ENCODE measurements at regions not wholly inside any gene's neighbourhood (a gene's known extent, or its start where the extent isn't known, plus 50 kb on each side); places are given as distances from the start of the nearest gene placed in this dataset.
"Not testable (repeated sequence)": the region's sequence is repeated elsewhere in the genome, so short reads cannot be mapped to it uniquely, and the experiment has no call there.

GRCh38 chr15:79756365-79756764, 140.4 kb downstream of the MTHFS start:
- no peak for DNase-seq (ENCODE audit: low spot score)

DNA sequence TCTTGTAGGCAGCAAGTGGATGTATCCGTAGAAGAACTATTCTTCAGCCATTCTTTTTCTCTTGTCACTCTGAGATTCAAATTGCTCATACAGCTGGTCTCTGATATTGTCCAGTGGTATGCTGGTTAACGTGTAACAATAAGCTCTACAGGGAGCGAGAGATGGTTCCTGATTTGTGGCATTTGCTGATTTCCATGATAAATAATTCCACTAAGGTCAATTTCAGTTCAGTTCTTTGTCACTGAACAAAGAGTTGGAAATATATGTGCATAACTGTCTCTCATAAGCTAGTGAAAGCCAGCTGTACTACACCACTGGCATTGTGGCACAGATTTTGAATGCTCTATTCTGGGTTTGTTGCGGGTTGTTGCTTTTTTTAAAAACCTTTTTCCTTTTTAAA, 131.7 kb downstream of the MTHFS start:
- no peak for DNase-seq (ENCODE audit: low spot score)

DNA sequence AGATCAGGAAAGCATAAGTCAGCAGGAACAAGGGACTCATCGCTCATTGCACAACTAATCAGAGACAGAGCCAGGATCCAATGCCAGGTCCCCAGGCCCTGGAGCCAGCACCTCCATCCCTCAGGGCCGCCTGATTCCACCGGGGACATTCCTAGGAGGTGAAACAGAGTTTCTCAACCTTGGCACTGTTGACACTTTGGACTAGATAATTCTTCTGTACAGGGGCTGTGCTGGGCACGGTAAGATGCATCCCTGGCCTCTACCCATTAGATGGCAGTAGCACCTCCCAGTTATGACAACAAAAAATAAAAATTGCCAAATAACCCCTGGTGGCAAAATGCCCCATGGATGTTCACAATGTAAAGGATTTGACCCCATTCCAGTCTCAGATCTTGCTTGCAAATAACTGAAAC, 127.7 kb downstream of the MTHFS start:
- no peak for DNase-seq (ENCODE audit: low spot score)

DNA sequence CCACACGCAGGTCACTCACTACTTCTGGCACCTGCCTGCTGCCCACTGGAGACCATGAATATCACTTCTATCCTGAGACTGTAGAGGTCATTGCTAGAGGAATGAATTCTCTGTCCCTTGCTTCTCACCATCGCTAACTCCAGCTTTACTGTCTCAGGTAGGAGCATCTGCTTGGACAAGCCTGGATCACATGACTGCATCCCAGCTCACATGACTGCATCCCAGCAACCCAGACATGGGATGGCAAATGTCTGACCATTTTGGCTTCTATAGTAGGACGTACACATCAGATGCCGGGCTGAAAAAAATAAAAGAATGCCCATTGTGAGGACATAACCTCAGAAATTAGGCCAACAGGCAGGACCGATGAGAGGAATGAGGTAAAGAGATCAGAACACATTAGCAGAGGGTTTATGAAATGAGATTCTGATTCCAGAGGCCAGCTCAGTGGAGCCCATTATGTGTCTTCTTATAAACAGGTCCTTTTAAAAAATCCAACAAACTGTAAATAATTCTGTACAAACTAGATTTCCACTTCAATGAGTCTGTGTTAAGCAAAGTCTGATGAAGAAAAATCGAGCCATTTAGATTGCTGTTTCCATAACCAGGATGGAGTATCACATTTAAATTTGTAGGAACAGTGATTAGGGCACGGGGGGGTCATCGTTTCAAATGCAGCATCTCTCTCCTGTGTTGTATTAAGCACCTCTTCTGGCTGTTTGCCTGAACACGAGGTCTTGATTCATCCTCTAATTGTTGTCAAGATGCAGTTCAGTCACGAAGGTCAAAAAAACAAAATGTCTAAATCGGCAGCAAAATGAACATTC, 126.7 kb downstream of the MTHFS start:
- no peak for DNase-seq (ENCODE audit: low spot score)

DNA sequence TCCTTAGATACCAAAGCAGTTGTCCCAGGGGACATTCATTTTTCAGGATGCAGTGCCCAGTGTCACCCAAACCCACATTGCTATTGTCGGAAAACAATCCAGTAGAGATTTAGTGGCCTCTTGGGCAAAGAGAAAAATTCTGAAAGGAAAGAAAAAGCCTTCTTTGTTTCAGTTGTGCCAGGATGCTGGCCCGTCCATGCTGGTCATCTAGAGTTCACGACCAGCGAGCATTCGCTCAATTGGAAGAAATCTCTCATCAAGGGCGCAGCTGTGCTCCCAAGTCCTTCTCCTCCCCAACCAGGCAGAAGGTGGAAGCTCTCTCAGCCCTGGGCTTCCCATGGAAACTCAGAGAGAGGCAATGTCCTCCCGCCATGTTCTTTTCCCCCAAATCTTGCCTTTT, 123.7 kb downstream of the MTHFS start:
- DNase-seq (ENCODE audit: low spot score) = no peak

DNA sequence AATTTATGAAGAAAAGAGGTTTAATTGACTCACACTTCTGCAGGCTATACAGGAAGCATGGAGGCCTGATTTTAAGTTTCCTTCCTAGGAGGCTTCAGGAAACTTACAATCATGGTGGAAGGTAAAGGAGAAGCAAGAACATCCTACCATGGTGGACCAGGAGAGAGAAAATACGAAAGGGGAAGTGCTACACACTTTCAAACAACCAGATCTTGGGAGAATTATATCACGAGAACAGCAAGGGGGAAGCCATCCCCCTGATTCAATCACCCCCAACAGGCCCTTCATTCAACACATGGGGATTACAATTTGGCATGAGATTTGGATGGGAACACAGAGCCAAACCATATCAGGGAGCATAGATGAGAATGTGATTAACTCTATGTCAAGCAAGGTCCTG, 121.0 kb downstream of the MTHFS start:
- no peak for DNase-seq (ENCODE audit: low spot score)

GRCh38 chr15:79777916-79778315, 118.9 kb downstream of the MTHFS start:
- no peak for DNase-seq (ENCODE audit: low spot score)

DNA sequence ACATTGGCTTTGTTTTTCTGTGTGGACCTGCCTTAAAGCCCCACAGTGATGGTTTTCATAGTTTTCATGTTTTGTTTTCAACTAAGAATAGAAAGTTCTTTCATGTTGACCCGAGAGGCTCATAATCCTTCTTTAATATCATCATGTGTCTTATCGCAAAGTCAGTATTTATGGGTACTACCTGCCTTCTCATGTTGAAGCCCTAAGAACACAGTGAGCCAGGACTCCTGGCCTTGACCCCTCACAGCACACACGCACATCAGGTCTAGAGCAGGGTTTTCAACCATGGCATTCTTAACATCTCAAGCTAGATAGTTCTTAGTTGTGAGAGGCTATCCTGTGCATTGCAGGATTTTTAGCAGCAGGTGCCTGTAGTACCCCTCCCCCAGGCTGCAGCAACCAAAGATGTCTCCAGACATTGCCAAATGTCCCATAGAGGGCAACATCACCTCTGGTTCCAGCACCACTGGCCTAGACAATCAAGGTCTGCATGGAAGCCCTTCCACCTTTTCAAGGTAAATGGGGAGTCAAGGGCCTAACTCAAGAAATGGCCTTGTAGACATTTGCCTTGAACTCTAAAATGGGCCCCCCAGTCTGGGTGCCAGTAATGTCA, 118.3 kb downstream of the MTHFS start:
- DNase-seq (ENCODE audit: low spot score) = no peak

- no peak for DNase-seq (ENCODE audit: low spot score)
Measured at GRCh38 chr15:79779746-79780145, 117.1 kb downstream of the MTHFS start.

DNA sequence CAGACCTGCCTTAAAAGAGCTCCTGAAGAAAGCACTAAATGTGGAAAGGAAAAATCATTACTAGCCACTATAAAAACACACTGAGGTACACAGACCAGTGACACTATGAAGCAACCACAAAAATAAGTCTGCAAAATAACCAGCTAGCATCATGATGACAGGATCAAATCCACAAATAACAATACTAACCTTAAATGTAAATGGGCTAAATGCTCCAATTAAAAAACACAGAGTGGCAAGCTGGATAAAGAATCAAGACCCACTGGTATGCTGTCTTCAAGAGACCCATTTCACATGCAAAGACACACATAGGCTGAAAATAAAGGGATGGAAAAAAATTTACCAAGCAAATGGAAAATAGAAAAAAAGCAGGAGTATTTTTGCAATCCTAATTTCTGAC, 114.5 kb downstream of the MTHFS start:
- DNase-seq (ENCODE audit: low spot score) = not testable (repeated sequence)

Measured in SW480 (cell line).